ENCODE measurements at regions not wholly inside any gene's neighbourhood (a gene's known extent, or its start where the extent isn't known, plus 50 kb on each side); places are given as distances from the start of the nearest gene placed in this dataset.

GRCh38 chr10:20658158-20658557, 239.0 kb downstream of the NEBL start:
- TF ChIP-seq CTCF (IDR thresholded peaks at IDR 0.05) (no peak), POLR2A (IDR thresholded peaks at IDR 0.05) (no peak)

All from right lobe of liver (tissue), 4 donors.